ENCODE measurements at regions not wholly inside any gene's neighbourhood (a gene's known extent, or its start where the extent isn't known, plus 50 kb on each side); places are given as distances from the start of the nearest gene placed in this dataset.

DNA sequence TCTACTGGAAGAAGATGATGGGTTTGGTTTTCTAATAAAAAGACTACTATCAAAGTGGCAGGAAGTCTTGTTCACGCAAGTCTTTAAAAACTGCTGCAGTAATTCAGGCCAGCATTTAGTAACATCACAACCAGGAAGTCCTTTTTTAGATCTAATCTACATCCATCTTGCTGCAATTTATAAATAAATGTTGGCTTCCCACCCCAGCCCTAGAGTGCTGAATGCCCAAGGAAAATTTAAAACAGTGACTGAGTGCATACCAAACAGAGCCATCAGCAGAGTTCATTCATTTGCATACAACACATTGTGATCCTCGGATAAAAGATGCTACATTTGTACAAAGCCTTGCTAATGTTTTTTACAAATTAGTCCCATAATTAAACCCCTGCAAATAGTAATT, 72.1 kb downstream of the PHLDA1 start:
- TF ChIP-seq ZNF253 (CRISPR knock-in tag; IDR thresholded peaks at IDR 0.05; ENCODE audit: borderline replicate concordance) (no peak), POLR2A (IDR thresholded peaks at IDR 0.05; ENCODE audit: insufficient read depth in 1 of 2, low read depth in 2 of 2, low read length in 2 of 2) (no peak), ZFP1 (CRISPR knock-in tag; IDR thresholded peaks at IDR 0.05) (no peak), KDM4B (CRISPR knock-in tag; IDR thresholded peaks at IDR 0.05) (no peak), TCF7L2 (IDR thresholded peaks at IDR 0.05; ENCODE audit: low read depth, low read length) (no peak), DPF2 (CRISPR knock-in tag; IDR thresholded peaks at IDR 0.05; ENCODE audit: borderline replicate concordance, low read depth) (no peak), KDM5B (CRISPR knock-in tag; IDR thresholded peaks at IDR 0.05; ENCODE audit: borderline replicate concordance) (no peak), ZNF34 (CRISPR knock-in tag; IDR thresholded peaks at IDR 0.05; ENCODE audit: borderline replicate concordance) (no peak), ISL2 (CRISPR knock-in tag; IDR thresholded peaks at IDR 0.05) (no peak), SMC3 (IDR thresholded peaks at IDR 0.05; ENCODE audit: low read length) (no peak)
